ENCODE measurements at regions not wholly inside any gene's neighbourhood (a gene's known extent, or its start where the extent isn't known, plus 50 kb on each side); places are given as distances from the start of the nearest gene placed in this dataset.

DNA sequence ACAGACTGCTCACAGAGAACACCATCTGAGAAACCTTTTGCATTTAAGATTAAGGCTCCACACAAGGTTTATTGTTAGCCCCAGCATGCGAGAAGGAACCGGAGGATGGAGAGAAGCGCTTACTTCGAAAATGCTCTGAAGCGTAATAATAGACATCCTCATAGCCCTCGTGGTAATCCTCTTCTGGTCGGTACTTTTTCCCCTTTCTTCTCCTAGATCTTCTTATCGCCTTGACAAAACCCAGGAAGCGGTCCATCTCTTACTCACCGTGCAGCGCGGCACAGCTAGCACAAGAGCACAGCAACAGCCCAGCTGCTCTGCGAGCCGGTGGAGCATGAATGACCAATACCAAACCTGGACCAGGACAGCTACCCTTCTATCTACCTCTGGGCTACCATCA lies 125.1 kb upstream of the GRIP1 start:
- no peak for TF ChIP-seq POLR2AphosphoS5 (IDR thresholded peaks at IDR 0.05; ENCODE audit: borderline replicate concordance, low read depth, low read length)
- TF ChIP-seq EZH2 (IDR thresholded peaks at IDR 0.05) = no peak

Data from SK-N-MC (cell line).